ENCODE measurements at regions not wholly inside any gene's neighbourhood (a gene's known extent, or its start where the extent isn't known, plus 50 kb on each side); places are given as distances from the start of the nearest gene placed in this dataset.

GRCh38 chr4:41456559-41457101 lies 81.3 kb upstream of the LIMCH1 start:
- DNase-seq (ENCODE audit: low read depth), result no peak
- no peak overlapping the region for H3K4me3 ChIP-seq (ENCODE audit: low read depth, low read length)
- no peak for TF ChIP-seq CTCF (conservative IDR thresholded peaks at IDR 0.05; ENCODE audit: low read depth, low read length)

- TF ChIP-seq CTCF (conservative IDR thresholded peaks at IDR 0.05; ENCODE audit: low read depth, low read length), result no peak
- H3K4me3 ChIP-seq (ENCODE audit: low read depth, low read length), result no peak overlapping the region
- peak; percentile 7 for DNase-seq (ENCODE audit: low read depth)
These were observed 79.3 kb upstream of the LIMCH1 start for GRCh38 chr4:41458689-41459088.

- no peak for DNase-seq (ENCODE audit: low read depth)
- no peak for TF ChIP-seq CTCF (conservative IDR thresholded peaks at IDR 0.05; ENCODE audit: low read depth, low read length)
- no peak overlapping the region for H3K4me3 ChIP-seq (ENCODE audit: low read depth, low read length)
These were observed 77.3 kb upstream of the LIMCH1 start for GRCh38 chr4:41460641-41461040.

- no peak for TF ChIP-seq CTCF (conservative IDR thresholded peaks at IDR 0.05; ENCODE audit: low read depth, low read length)
- no peak overlapping the region for H3K4me3 ChIP-seq (ENCODE audit: low read depth, low read length)
- no peak for DNase-seq (ENCODE audit: low read depth)
These were observed 76.1 kb upstream of the LIMCH1 start for GRCh38 chr4:41461780-41462307.

- no peak for DNase-seq (ENCODE audit: low read depth)
- H3K4me3 ChIP-seq (ENCODE audit: low read depth, low read length), result no peak overlapping the region
- no peak for TF ChIP-seq CTCF (conservative IDR thresholded peaks at IDR 0.05; ENCODE audit: low read depth, low read length)
These were observed 72.7 kb upstream of the LIMCH1 start for GRCh38 chr4:41465146-41465761.

GRCh38 chr4:41466249-41466648 lies 71.7 kb upstream of the LIMCH1 start:
- TF ChIP-seq CTCF (conservative IDR thresholded peaks at IDR 0.05; ENCODE audit: low read depth, low read length), result no peak
- DNase-seq (ENCODE audit: low read depth), result no peak
- H3K4me3 ChIP-seq (ENCODE audit: low read depth, low read length), result no peak overlapping the region

- no peak for TF ChIP-seq CTCF (conservative IDR thresholded peaks at IDR 0.05; ENCODE audit: low read depth, low read length)
- H3K4me3 ChIP-seq (ENCODE audit: low read depth, low read length), result no peak overlapping the region
- DNase-seq (ENCODE audit: low read depth), result no peak
These were observed 69.8 kb upstream of the LIMCH1 start for GRCh38 chr4:41468122-41468521.
